GM23248 (cell line): ENCODE measurements at regions not wholly inside any gene's neighbourhood (a gene's known extent, or its start where the extent isn't known, plus 50 kb on each side); places are given as distances from the start of the nearest gene placed in this dataset.
A peak's percentile ranks its signal among the peaks of the same experiment; 100 is the strongest.

ENCODE experiments used
- DNase-seq: peaks from one replicate; pipeline ENCODE4 v3.0.0-alpha.2; 2015
- H2AFZ ChIP-seq: fragments of 200-600 bp; sonication (generic); 2 replicates; pipeline ENCODE4 v1.6.1; 2016; ENCODE audit warnings: antibody characterized with exemption
- H3F3A ChIP-seq: fragments of 200-600 bp; sonication (generic); 2 replicates; pipeline ENCODE4 v1.6.1; 2016; ENCODE audit warnings: mild to moderate bottlenecking, antibody characterized with exemption, mixed run types; ENCODE audit not compliant: insufficient read depth
- H3K27ac ChIP-seq: fragments of 200-600 bp; sonication (generic); 2 replicates; pipeline ENCODE4 v1.5.1; 2016; ENCODE audit warnings: mild to moderate bottlenecking
- H3K27me3 ChIP-seq: fragments of 200-600 bp; sonication (generic); replicated peaks from 2 replicates; pipeline ENCODE4 v1.6.1; 2016; ENCODE audit warnings: mild to moderate bottlenecking; ENCODE audit not compliant: insufficient read depth
- H3K36me3 ChIP-seq: fragments of 200-600 bp; sonication (generic); 2 replicates; pipeline ENCODE4 v1.6.1; 2016; ENCODE audit warnings: low read depth, mild to moderate bottlenecking
- H3K4me1 ChIP-seq: fragments of 200-600 bp; sonication (generic); 2 replicates; pipeline ENCODE4 v1.6.1; 2016; ENCODE audit warnings: mild to moderate bottlenecking; ENCODE audit not compliant: insufficient read depth
- H3K4me2 ChIP-seq: fragments of 200-600 bp; sonication (generic); one replicate; pipeline ENCODE4 v1.6.1; 2016; ENCODE audit warnings: mild to moderate bottlenecking; ENCODE audit not compliant: unreplicated experiment
- H3K4me3 ChIP-seq: fragments of 200-600 bp; sonication (generic); 2 replicates; pipeline ENCODE4 v1.5.1; 2016; ENCODE audit warnings: mild to moderate bottlenecking
- H3K79me2 ChIP-seq: fragments of 200-600 bp; sonication (generic); 2 replicates; pipeline ENCODE4 v1.6.1; 2016; ENCODE audit warnings: mild to moderate bottlenecking; ENCODE audit not compliant: insufficient read depth
- H3K9ac ChIP-seq: fragments of 200-600 bp; sonication (generic); 2 replicates; pipeline ENCODE4 v1.6.1; 2016; ENCODE audit warnings: mild to moderate bottlenecking
- H3K9me2 ChIP-seq: fragments of 200-600 bp; sonication (generic); 2 replicates; pipeline ENCODE4 v1.6.1; 2016; ENCODE audit warnings: mixed run types, mild to moderate bottlenecking, moderate library complexity; ENCODE audit not compliant: insufficient read depth
- H3K9me3 ChIP-seq: fragments of 200-600 bp; sonication (generic); one replicate; pipeline ENCODE4 v1.6.1; 2017; ENCODE audit warnings: low read depth
- H4K20me1 ChIP-seq: fragments of 200-600 bp; sonication (generic); 2 replicates; pipeline ENCODE4 v1.6.0; 2016; ENCODE audit not compliant: insufficient read depth
- EZH2 ChIP-seq: fragments of 200-600 bp; sonication (generic); IDR thresholded peaks from 2 replicates; pipeline ENCODE4 v1.6.1; 2018; ENCODE audit warnings: antibody characterized with exemption, mild to moderate bottlenecking; ENCODE audit not compliant: insufficient read depth, poor library complexity, severe bottlenecking
- EZH2phosphoT487 ChIP-seq: fragments of 200-600 bp; sonication (generic); IDR thresholded peaks from 2 replicates; pipeline ENCODE4 v1.6.1; 2018; ENCODE audit warnings: antibody characterized with exemption, moderate library complexity, mild to moderate bottlenecking, low read depth; ENCODE audit not compliant: insufficient read depth
- WGBS, 2 experiments: methylation state at CpG; one replicate each; pipeline ENCODE4 v1.1.6; 2015 to 2017; ENCODE audit warnings: low lambda C conversion rate in 2 of 2, low coverage in 1 of 2; ENCODE audit errors: missing lambda C conversion rate in 2 of 2; 5-methylcytosine and 5-hydroxymethylcytosine counted together
- in situ Hi-C: fragments of 300-500 bp; cut with MboI; formaldehyde crosslinking; loops from 2 replicates; pipeline ENCODE4 v1.15.0; 2020

DNA sequence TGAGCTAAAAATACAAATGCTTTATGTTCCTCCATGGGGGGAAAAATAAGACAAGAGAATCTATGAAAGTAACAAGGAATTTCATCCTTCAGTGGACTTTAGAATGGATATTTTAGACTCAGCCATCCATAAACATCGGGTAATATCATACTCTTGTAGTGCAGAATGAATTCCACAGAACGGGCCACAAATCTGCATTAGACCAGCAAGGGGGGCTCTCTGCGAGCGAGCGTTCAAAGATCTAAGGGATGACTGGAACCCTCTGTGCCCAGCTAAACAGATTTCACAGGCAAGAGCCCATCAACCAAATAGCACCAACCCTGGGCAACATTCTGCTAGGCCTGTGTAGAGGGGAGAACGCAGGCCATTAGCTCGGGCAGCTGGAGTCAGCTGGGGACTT lies 537.9 kb upstream of the CDH11 start:
- peaks cover 32% of the 10 kb centered on the region for H3K4me1 ChIP-seq
- no peaks in the 10 kb centered on the region for H3K79me2 ChIP-seq
- H3K4me2 ChIP-seq: no peak overlapping the region
- 99 to 100% methylated on average over 6 to 7 of the region's 7 CpGs for WGBS, 2 experiments
- no peak overlapping the region for H2AFZ ChIP-seq
- H3K27me3 ChIP-seq: no peaks in the 10 kb centered on the region
- in situ Hi-C loops: no loop called here
- H3F3A ChIP-seq: peaks cover 39% of the 10 kb centered on the region
- H3K9ac ChIP-seq: no peak overlapping the region
- no peaks in the 10 kb centered on the region for H4K20me1 ChIP-seq
- TF ChIP-seq EZH2phosphoT487: no peak
- no peak for TF ChIP-seq EZH2
- no peak overlapping the region for H3K27ac ChIP-seq
- no peaks in the 10 kb centered on the region for H3K9me2 ChIP-seq
- H3K4me3 ChIP-seq: no peak overlapping the region
- DNase-seq: no peak
- no peaks in the 10 kb centered on the region for H3K36me3 ChIP-seq
- no peaks in the 10 kb centered on the region for H3K9me3 ChIP-seq

DNA sequence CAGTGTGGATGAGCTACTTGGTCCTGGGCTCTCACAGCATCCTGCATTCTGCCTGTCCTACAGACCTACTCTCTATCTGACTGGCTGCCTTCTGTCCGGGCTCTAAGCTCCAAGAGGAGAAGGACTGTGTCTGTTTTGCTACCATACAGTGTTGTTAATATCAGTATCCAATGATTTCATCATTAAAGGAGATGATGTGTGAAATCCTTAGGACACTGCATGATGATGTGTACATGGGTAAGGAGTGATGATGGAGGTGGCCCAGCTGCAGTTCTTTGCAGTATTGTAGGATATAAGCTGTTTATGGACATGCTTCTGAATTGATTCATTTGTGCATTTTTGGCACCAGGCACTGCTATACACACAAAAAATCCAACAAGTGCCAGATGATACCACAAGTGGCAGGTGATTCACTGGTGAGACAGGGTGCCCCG lies 536.9 kb upstream of the CDH11 start:
- H3K27ac ChIP-seq: peak overlapping the region; percentile 94
- no peaks in the 10 kb centered on the region for H3K9me3 ChIP-seq
- no peak overlapping the region for H2AFZ ChIP-seq
- H3F3A ChIP-seq: peaks cover 44% of the 10 kb centered on the region
- H3K36me3 ChIP-seq: no peaks in the 10 kb centered on the region
- peaks cover 32% of the 10 kb centered on the region for H3K4me1 ChIP-seq
- peak; percentile 83 for DNase-seq
- peak overlapping the region; percentile 72 for H3K9ac ChIP-seq
- in situ Hi-C loops: no loop called here
- peak overlapping the region; percentile 64 for H3K4me2 ChIP-seq
- TF ChIP-seq EZH2phosphoT487 (no peak), EZH2 (no peak)
- H3K27me3 ChIP-seq: no peaks in the 10 kb centered on the region
- no peaks in the 10 kb centered on the region for H3K9me2 ChIP-seq
- no peak overlapping the region for H3K4me3 ChIP-seq
- H4K20me1 ChIP-seq: no peaks in the 10 kb centered on the region
- H3K79me2 ChIP-seq: no peaks in the 10 kb centered on the region
- WGBS, 2 experiments: 28 to 33% methylated on average over 2 of the region's 2 CpGs

DNA sequence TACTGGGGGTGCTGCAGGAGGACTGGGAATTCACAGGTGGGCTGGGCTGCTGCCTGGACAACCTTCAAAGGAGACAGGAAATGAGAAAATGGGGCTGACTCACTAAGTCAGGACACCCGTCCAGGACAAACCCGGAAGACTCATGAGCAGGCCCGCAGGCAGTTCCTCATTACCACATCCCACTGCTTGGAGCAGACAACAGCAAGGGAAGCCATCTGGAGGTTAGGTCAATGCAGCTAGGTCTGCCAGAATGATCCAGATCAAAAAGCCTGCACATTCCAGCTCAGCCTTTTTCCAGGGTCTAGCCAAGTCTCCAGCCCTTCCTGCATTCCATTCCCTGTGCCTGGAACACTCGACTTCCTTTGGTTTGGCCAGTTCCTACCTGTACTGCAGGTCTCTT lies 536.5 kb upstream of the CDH11 start:
- Histone ChIP-seq H3K4me2 (peak overlapping the region; percentile 64), H3K27ac (peak overlapping the region; percentile 94), H3K9me2 (no peaks in the 10 kb centered on the region), H3K79me2 (no peaks in the 10 kb centered on the region), H3K9me3 (no peaks in the 10 kb centered on the region), H3K27me3 (no peaks in the 10 kb centered on the region), H3F3A (peaks cover 44% of the 10 kb centered on the region), H4K20me1 (no peaks in the 10 kb centered on the region), H3K4me1 (peaks cover 32% of the 10 kb centered on the region), H3K9ac (peak overlapping the region; percentile 72), H3K36me3 (no peaks in the 10 kb centered on the region), H3K4me3 (no peak overlapping the region), H2AFZ (no peak overlapping the region)
- WGBS, 2 experiments: 7 to 8% methylated on average over 3 to 4 of the region's 4 CpGs
- TF ChIP-seq EZH2 (no peak), EZH2phosphoT487 (no peak)
- DNase-seq: peak; percentile 96
- in situ Hi-C loops: no loop called here

DNA sequence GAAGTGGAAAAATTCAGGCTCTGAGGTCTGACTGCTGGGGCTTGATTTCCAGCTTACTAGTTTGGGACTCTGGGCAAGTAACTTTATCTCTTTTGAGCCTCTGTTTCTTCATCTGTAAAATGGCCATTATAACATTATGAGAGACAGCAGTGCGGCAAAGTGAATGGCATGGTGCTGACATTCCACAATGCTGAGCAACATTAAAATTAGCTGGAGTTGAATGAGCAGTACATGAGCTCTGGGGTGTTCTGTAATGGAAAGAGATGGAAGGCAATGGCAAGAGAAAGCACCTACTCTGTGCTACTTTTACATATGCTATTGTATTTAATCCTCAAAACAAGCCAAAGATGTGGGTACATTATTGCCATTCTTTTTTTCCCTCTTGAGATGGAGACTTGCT lies 535.7 kb upstream of the CDH11 start:
- no peak for TF ChIP-seq EZH2
- no peak for TF ChIP-seq EZH2phosphoT487
- Histone ChIP-seq H3K4me1 (peaks cover 32% of the 10 kb centered on the region), H2AFZ (no peak overlapping the region), H3K79me2 (no peaks in the 10 kb centered on the region), H4K20me1 (no peaks in the 10 kb centered on the region), H3F3A (peaks cover 44% of the 10 kb centered on the region), H3K36me3 (no peaks in the 10 kb centered on the region), H3K9me2 (no peaks in the 10 kb centered on the region), H3K27me3 (no peaks in the 10 kb centered on the region), H3K9me3 (no peaks in the 10 kb centered on the region), H3K27ac (no peak overlapping the region), H3K4me2 (peak overlapping the region; percentile 64), H3K9ac (no peak overlapping the region), H3K4me3 (no peak overlapping the region)
- DNase-seq: no peak
- WGBS, 2 experiments: 95% methylated on average over 1 of the region's 1 CpG
- in situ Hi-C loops: no loop called here

DNA sequence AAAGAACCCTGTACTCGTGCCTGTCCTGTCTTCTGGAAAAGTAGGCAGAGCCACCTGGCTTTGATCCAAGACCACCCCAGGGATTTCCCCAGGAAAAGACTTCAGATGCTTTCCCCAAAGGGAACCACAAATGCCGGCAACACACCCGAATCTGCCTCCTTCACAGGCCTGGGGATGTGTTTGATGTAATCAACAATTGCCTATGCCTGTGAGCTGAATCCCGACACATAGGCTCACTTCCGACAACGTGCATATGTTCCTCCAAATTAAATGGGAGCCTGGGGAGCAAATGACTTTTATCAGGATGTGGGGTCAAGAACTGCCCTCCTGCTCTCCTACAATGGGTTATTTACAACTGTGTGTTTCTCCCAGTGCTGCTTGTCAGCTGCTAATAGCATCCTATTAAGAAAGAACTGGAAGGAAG lies 535.2 kb upstream of the CDH11 start:
- no peaks in the 10 kb centered on the region for H3K27me3 ChIP-seq
- DNase-seq: no peak
- H3K9me3 ChIP-seq: no peaks in the 10 kb centered on the region
- H4K20me1 ChIP-seq: no peaks in the 10 kb centered on the region
- TF ChIP-seq EZH2: no peak
- no peak for TF ChIP-seq EZH2phosphoT487
- H3K27ac ChIP-seq: no peak overlapping the region
- H3K9me2 ChIP-seq: no peaks in the 10 kb centered on the region
- H2AFZ ChIP-seq: no peak overlapping the region
- WGBS, 2 experiments: 86 to 88% methylated on average over 6 of the region's 6 CpGs
- no peak overlapping the region for H3K9ac ChIP-seq
- no peaks in the 10 kb centered on the region for H3K79me2 ChIP-seq
- H3K4me2 ChIP-seq: no peak overlapping the region
- H3K4me3 ChIP-seq: no peak overlapping the region
- peaks cover 44% of the 10 kb centered on the region for H3F3A ChIP-seq
- in situ Hi-C loops: no loop called here
- no peaks in the 10 kb centered on the region for H3K36me3 ChIP-seq
- H3K4me1 ChIP-seq: peaks cover 32% of the 10 kb centered on the region
